HL-60 (cell line): ENCODE measurements at regions not wholly inside any gene's neighbourhood (a gene's known extent, or its start where the extent isn't known, plus 50 kb on each side); places are given as distances from the start of the nearest gene placed in this dataset.

Source experiments
- DNase-seq, 2 experiments: peaks; one replicate each; pipeline ENCODE4 v3.0.0-alpha.2; 2010 to 2020; ENCODE audit warnings: low read depth in 1 of 2, low spot score in 1 of 2
- H3K27ac ChIP-seq: fragments of 250-450 bp; sonication (Bioruptor Pico); replicated peaks from 2 replicates; pipeline ENCODE4 v1.5.1; 2020; ENCODE audit warnings: mild to moderate bottlenecking, moderate library complexity
- H3K27me3 ChIP-seq: fragments of 250-450 bp; sonication (Bioruptor Pico); 2 replicates; pipeline ENCODE4 v1.5.1; 2021; ENCODE audit warnings: mild to moderate bottlenecking, moderate library complexity; ENCODE audit not compliant: insufficient read depth, poor library complexity, severe bottlenecking
- H3K4me3 ChIP-seq: replicated peaks from 2 replicates; pipeline ENCODE4 v1.5.1; 2011; ENCODE audit warnings: mild to moderate bottlenecking, control low read depth, low read length; ENCODE audit not compliant: insufficient read depth
- GABPA ChIP-seq: IDR thresholded peaks from 2 replicates; pipeline ENCODE4 v1.6.1; 2012; ENCODE audit warnings: low read depth
- POLR2AphosphoS5 ChIP-seq: IDR thresholded peaks from 2 replicates; pipeline ENCODE4 v1.6.1; 2012; ENCODE audit warnings: low read depth
- SPI1 ChIP-seq: IDR thresholded peaks from 2 replicates; pipeline ENCODE4 v1.6.1; 2012; ENCODE audit warnings: low read depth, mild to moderate bottlenecking, borderline replicate concordance
- TF ChIP-seq, protein P1 (sequence below): IDR thresholded peaks from one replicate; pipeline ENCODE4 v1.5.1; 2011; ENCODE audit warnings: low read length, control low read depth, inconsistent platforms; ENCODE audit not compliant: insufficient read depth
- TF ChIP-seq, protein P2 (sequence below): IDR thresholded peaks from 2 replicates; pipeline ENCODE4 v1.6.1; 2012; ENCODE audit warnings: low read depth; ENCODE audit not compliant: insufficient replicate concordance

DNA sequence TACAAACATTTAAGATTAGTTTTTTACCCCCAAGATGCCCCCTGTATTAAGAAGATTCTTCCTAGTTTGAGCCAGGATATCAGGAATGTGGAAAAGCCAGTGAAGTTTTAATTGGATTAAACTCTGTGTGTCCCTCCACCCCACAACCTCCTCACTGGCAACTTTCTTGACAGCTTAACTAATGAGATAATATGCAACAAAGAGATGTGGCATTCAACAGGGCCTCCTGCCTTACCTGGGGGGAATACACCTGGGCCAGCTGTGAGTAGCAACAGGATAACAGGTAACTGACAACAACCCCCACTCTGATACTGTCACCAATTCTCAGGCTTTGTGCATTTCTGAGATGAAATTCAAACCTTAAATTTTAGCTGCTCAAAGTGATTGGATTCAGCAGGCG, 512.3 kb downstream of the TFAP2B start:
- no peak for DNase-seq
- peaks cover 2% of the 10 kb centered on the region for H3K27me3 ChIP-seq
- no peak overlapping the region for H3K4me3 ChIP-seq
- no peak overlapping the region for H3K27ac ChIP-seq
- no peak for TF ChIP-seq POLR2AphosphoS5
- TF ChIP-seq, protein P1, sequence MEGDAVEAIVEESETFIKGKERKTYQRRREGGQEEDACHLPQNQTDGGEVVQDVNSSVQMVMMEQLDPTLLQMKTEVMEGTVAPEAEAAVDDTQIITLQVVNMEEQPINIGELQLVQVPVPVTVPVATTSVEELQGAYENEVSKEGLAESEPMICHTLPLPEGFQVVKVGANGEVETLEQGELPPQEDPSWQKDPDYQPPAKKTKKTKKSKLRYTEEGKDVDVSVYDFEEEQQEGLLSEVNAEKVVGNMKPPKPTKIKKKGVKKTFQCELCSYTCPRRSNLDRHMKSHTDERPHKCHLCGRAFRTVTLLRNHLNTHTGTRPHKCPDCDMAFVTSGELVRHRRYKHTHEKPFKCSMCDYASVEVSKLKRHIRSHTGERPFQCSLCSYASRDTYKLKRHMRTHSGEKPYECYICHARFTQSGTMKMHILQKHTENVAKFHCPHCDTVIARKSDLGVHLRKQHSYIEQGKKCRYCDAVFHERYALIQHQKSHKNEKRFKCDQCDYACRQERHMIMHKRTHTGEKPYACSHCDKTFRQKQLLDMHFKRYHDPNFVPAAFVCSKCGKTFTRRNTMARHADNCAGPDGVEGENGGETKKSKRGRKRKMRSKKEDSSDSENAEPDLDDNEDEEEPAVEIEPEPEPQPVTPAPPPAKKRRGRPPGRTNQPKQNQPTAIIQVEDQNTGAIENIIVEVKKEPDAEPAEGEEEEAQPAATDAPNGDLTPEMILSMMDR, result no peak
- TF ChIP-seq SPI1, result no peak
- TF ChIP-seq, protein P2, sequence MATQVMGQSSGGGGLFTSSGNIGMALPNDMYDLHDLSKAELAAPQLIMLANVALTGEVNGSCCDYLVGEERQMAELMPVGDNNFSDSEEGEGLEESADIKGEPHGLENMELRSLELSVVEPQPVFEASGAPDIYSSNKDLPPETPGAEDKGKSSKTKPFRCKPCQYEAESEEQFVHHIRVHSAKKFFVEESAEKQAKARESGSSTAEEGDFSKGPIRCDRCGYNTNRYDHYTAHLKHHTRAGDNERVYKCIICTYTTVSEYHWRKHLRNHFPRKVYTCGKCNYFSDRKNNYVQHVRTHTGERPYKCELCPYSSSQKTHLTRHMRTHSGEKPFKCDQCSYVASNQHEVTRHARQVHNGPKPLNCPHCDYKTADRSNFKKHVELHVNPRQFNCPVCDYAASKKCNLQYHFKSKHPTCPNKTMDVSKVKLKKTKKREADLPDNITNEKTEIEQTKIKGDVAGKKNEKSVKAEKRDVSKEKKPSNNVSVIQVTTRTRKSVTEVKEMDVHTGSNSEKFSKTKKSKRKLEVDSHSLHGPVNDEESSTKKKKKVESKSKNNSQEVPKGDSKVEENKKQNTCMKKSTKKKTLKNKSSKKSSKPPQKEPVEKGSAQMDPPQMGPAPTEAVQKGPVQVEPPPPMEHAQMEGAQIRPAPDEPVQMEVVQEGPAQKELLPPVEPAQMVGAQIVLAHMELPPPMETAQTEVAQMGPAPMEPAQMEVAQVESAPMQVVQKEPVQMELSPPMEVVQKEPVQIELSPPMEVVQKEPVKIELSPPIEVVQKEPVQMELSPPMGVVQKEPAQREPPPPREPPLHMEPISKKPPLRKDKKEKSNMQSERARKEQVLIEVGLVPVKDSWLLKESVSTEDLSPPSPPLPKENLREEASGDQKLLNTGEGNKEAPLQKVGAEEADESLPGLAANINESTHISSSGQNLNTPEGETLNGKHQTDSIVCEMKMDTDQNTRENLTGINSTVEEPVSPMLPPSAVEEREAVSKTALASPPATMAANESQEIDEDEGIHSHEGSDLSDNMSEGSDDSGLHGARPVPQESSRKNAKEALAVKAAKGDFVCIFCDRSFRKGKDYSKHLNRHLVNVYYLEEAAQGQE, result no peak
- TF ChIP-seq GABPA, result no peak

DNA sequence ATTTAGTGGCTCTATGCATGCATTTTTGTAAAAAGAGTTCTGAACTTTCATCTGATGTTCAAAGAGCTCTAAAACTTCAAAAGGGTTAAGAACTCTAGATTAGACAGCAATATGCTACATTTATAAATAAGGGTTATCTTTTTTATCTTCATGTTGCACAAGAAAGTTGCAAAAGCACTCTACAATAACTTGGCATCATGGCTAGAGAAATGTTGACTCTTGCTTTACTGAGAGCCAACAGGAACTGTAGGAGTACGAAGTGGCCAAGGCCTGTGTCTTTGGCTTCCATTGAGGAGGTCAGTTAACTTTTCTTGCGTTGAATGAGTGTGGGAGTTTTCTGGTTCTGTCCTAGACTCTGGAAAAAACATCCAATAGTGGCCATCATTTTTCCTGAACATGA, 516.9 kb downstream of the TFAP2B start:
- H3K27ac ChIP-seq, result no peak overlapping the region
- no peak overlapping the region for H3K4me3 ChIP-seq
- H3K27me3 ChIP-seq, result peaks cover 2% of the 10 kb centered on the region
- TF ChIP-seq POLR2AphosphoS5 (no peak), GABPA (no peak), SPI1 (no peak)
- TF ChIP-seq, protein P1, result no peak
- TF ChIP-seq, protein P2, result no peak
- no peak for DNase-seq

DNA sequence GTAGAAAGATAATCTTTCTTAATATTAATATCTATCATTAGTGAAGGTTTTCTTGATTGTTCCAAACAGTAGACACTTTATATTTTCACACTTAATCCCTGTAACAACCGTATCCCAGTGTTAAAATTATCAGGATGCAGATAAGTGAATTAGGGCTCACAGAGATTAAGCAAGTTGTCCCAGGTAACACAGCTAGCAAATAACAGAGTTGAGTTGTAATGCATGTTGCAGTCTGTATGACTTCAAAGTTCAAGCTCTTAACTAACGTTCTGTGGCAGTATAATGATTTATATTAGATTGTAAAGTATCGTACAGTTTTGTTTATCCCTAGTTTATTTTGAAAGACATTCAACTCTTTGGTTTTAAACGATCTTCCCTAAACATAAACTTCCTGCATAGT, 517.5 kb downstream of the TFAP2B start:
- TF ChIP-seq, protein P1, result no peak
- TF ChIP-seq, protein P2, result no peak
- TF ChIP-seq POLR2AphosphoS5 (no peak), SPI1 (no peak), GABPA (no peak)
- no peak overlapping the region for H3K4me3 ChIP-seq
- no peak for DNase-seq
- no peak overlapping the region for H3K27ac ChIP-seq
- peaks cover 2% of the 10 kb centered on the region for H3K27me3 ChIP-seq
